IMR-90 (cell line): ENCODE measurements at regions not wholly inside any gene's neighbourhood (a gene's known extent, or its start where the extent isn't known, plus 50 kb on each side); places are given as distances from the start of the nearest gene placed in this dataset.
"Not testable (repeated sequence)": the region's sequence is repeated elsewhere in the genome, so short reads cannot be mapped to it uniquely, and the experiment has no call there.

Experiments used
- ATAC-seq: fragments of 200-7000 bp; cut with Tn5 transposase; 2 replicates; pipeline ENCODE4 v1.9.1; 2020; ENCODE audit warnings: low read depth, mild to moderate bottlenecking, moderate library complexity
- BruUV-seq: library from RNA; stranded (reverse); fragments of 400-500 nt; replicated peaks from 2 replicates; lab custom pipeline; 2021; lab: Mats Ljungman, UMichigan
- CTCF ChIA-PET: fragments of 300-600 bp; formaldehyde crosslinking; extraction: SDS; loops from one replicate; lab custom pipeline; 2021; ENCODE audit warnings: antibody characterized with exemption; lab: Yijun Ruan, JAX
- POLR2A ChIA-PET: fragments of 300-600 bp; sonication (Branson Sonifier 250); formaldehyde crosslinking; loops from one replicate; lab custom pipeline; 2022; ENCODE audit warnings: antibody characterized with exemption; ENCODE audit not compliant: unreplicated experiment; lab: Charles Lee
- DNase-seq: peaks from one replicate; pipeline ENCODE4 v3.0.0; 2013
- H2AFZ ChIP-seq: replicated peaks from 2 replicates; pipeline ENCODE3; 2013; ENCODE audit warnings: low read length, mild to moderate bottlenecking; ENCODE audit not compliant: poor library complexity
- H2AK5ac ChIP-seq: 2 replicates; pipeline ENCODE4 v1.6.1; 2013; ENCODE audit warnings: low read depth, low read length, inconsistent platforms
- H2AK9ac ChIP-seq: replicated peaks from 2 replicates; pipeline ENCODE3; 2013; ENCODE audit warnings: mild to moderate bottlenecking, low read depth, low read length, moderate library complexity; ENCODE audit not compliant: poor library complexity
- H2BK120ac ChIP-seq: 2 replicates; pipeline ENCODE4 v1.6.1; 2013; ENCODE audit warnings: low read depth, low read length, inconsistent platforms
- H2BK15ac ChIP-seq: 3 replicates; pipeline ENCODE4 v1.6.1; 2013; ENCODE audit warnings: low read depth, low read length, inconsistent platforms
- H2BK20ac ChIP-seq: 2 replicates; pipeline ENCODE4 v1.6.1; 2013; ENCODE audit warnings: low read depth, mild to moderate bottlenecking, inconsistent platforms, low read length, moderate library complexity
- H2BK5ac ChIP-seq: 2 replicates; pipeline ENCODE4 v1.6.1; 2013; ENCODE audit warnings: mild to moderate bottlenecking, low read depth, low read length, inconsistent platforms; ENCODE audit not compliant: poor library complexity, severe bottlenecking
- H3K14ac ChIP-seq: replicated peaks from 2 replicates; pipeline ENCODE4 v1.6.1; 2013; ENCODE audit warnings: low read depth, low read length, inconsistent platforms
- H3K18ac ChIP-seq: 2 replicates; pipeline ENCODE4 v1.6.1; 2013; ENCODE audit warnings: low read depth, low read length, control low read depth
- H3K23ac ChIP-seq: 2 replicates; pipeline ENCODE4 v1.6.1; 2013; ENCODE audit warnings: low read depth, low read length, inconsistent platforms
- H3K27ac ChIP-seq: 2 replicates; pipeline ENCODE4 v1.5.1; 2013; ENCODE audit warnings: mild to moderate bottlenecking, control low read depth, low read length; ENCODE audit not compliant: insufficient read depth
- H3K27me3 ChIP-seq: 2 replicates; pipeline ENCODE4 v1.6.1; 2013; ENCODE audit warnings: low read length; ENCODE audit not compliant: control insufficient read depth, insufficient read depth
- H3K36me3 ChIP-seq: 2 replicates; pipeline ENCODE4 v1.6.1; 2013; ENCODE audit warnings: low read length, mixed read lengths; ENCODE audit not compliant: control insufficient read depth, insufficient read depth
- H3K4ac ChIP-seq: 2 replicates; pipeline ENCODE4 v1.6.1; 2013; ENCODE audit warnings: low read depth, low read length, inconsistent platforms
- H3K4me1 ChIP-seq: 2 replicates; pipeline ENCODE4 v1.6.1; 2013; ENCODE audit warnings: low read length, mixed read lengths; ENCODE audit not compliant: control insufficient read depth, insufficient read depth
- H3K4me2 ChIP-seq: 2 replicates; pipeline ENCODE4 v1.6.1; 2013; ENCODE audit warnings: low read depth, mild to moderate bottlenecking, control low read depth, low read length, moderate library complexity
- H3K4me3 ChIP-seq: 2 replicates; pipeline ENCODE4 v1.5.1; 2013; ENCODE audit warnings: low read depth, mild to moderate bottlenecking, control low read depth, low read length, moderate library complexity; ENCODE audit not compliant: insufficient read depth
- H3K56ac ChIP-seq: 2 replicates; pipeline ENCODE4 v1.6.1; 2013; ENCODE audit warnings: low read length, inconsistent platforms; ENCODE audit not compliant: insufficient read depth; ENCODE audit errors: extremely low read depth
- H3K79me1 ChIP-seq, 2 experiments: 2 replicates each; pipeline ENCODE4 v1.6.1; 2013; ENCODE audit warnings: low read length in 2 of 2, inconsistent platforms in 1 of 2, low read depth in 1 of 2
- H3K9ac ChIP-seq: 2 replicates; pipeline ENCODE4 v1.6.1; 2013; ENCODE audit warnings: low read depth, low read length, control low read depth
- H3K9me1 ChIP-seq: 2 replicates; pipeline ENCODE4 v1.6.1; 2013; ENCODE audit warnings: low read length, inconsistent platforms; ENCODE audit not compliant: insufficient read depth
- H3K9me3 ChIP-seq: 2 replicates; pipeline ENCODE4 v1.6.1; 2013; ENCODE audit warnings: low read length; ENCODE audit not compliant: control insufficient read depth, insufficient read depth
- H4K20me1 ChIP-seq: 2 replicates; pipeline ENCODE4 v1.6.1; 2013; ENCODE audit warnings: low read length, inconsistent platforms; ENCODE audit not compliant: insufficient read depth
- H4K5ac ChIP-seq: 2 replicates; pipeline ENCODE4 v1.6.1; 2013; ENCODE audit warnings: mild to moderate bottlenecking, low read depth, low read length, control low read depth
- H4K8ac ChIP-seq, 2 experiments: 2 replicates each; pipeline ENCODE4 v1.6.1; 2013; ENCODE audit warnings: low read depth in 2 of 2, low read length in 2 of 2, control low read depth in 1 of 2, inconsistent platforms in 1 of 2
- H4K91ac ChIP-seq: 2 replicates; pipeline ENCODE4 v1.6.1; 2013; ENCODE audit warnings: low read depth, low read length, inconsistent platforms; ENCODE audit not compliant: insufficient read depth
- WGBS, 2 experiments: methylation state at CpG; one replicate each; pipeline versions ENCODE4 v1.1.5 to v1.1.7; 2013; ENCODE audit warnings: missing lambda C conversion rate in 2 of 2; ENCODE audit not compliant: insufficient read length in 1 of 2; ENCODE audit errors: extremely low coverage in 2 of 2; 5-methylcytosine and 5-hydroxymethylcytosine counted together
- dilution Hi-C: fragments of 300-500 bp; cut with HindIII; formaldehyde crosslinking; loops from one replicate; pipeline ENCODE4 v1.14.3; 2018; ENCODE audit warnings: low sequenced_read_pairs; ENCODE audit not compliant: unreplicated experiment
- in situ Hi-C: fragments of 300-500 bp; cut with MboI; formaldehyde crosslinking; loops from 3 replicates; pipeline ENCODE4 v1.14.3; 2019; ENCODE audit warnings: low sequenced_read_pairs, inconsistent platforms, mixed read lengths
- intact Hi-C: fragments of 100-400 bp; cut with micrococcal nuclease; formaldehyde crosslinking; loops from 2 replicates; pipeline ENCODE4 v1.10.0; 2022

- POLR2A ChIA-PET, CTCF ChIA-PET: not testable (repeated sequence)
These were observed 330.7 kb upstream of the PLGLB2 start for GRCh38 chr2:87417147-87417546.

DNA sequence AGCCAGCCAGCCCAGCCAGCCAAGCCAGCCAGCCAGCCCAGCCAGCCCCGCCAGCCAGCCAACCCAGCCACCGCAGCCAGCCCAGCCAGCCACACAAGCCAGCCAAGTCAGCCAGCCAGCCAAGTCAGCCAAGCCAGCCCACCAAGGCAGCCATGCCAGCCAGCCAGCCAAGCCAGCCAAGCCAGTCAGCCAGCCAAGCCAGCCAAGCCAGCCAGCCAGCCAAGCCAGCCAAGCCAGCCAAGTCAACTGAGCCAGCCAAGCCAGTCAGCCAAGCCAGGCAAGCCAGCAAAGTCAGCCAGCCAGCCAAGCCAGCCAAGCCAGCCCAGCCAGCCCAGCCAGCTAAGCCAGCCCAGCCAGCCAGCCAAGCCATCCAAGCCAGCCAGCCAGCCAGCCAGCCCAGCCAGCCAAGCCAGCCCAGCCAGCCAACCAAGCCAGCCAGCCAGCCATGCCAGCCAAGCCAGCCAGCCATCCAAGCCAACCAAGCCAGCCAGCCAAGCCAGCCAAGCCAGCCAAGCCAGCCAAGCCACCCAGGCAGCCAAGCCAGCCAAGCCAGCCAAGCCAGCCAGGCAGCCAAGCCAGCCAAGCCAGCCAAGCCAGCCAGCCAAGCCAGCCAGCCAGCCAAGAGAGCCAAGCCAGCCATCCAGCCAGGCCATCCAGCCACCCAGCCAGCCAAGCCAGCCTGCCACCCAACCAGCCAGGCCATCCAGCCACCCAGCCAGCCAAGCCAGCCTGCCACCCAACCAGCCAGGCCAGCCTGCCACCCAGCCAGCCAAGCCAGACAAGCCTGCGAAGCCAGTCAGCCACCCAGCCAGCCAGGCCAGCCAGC lies 329.9 kb upstream of the PLGLB2 start:
- H3K14ac ChIP-seq, H2BK15ac ChIP-seq, H4K5ac ChIP-seq, H3K4me1 ChIP-seq, H4K8ac ChIP-seq, H4K91ac ChIP-seq, H4K20me1 ChIP-seq, H3K36me3 ChIP-seq, H2AFZ ChIP-seq, H3K9me3 ChIP-seq, H3K4me3 ChIP-seq, intact Hi-C loops, ATAC-seq, H2BK20ac ChIP-seq, H2AK5ac ChIP-seq, BruUV-seq, DNase-seq, H2BK120ac ChIP-seq, POLR2A ChIA-PET, H3K23ac ChIP-seq, H3K27ac ChIP-seq, H3K4ac ChIP-seq, H3K18ac ChIP-seq, H3K9me1 ChIP-seq, H3K9ac ChIP-seq, H2AK9ac ChIP-seq, H3K27me3 ChIP-seq, H3K56ac ChIP-seq, H3K4me2 ChIP-seq, H3K79me1 ChIP-seq, H2BK5ac ChIP-seq, in situ Hi-C loops, dilution Hi-C loops: not testable (repeated sequence)
- CTCF ChIA-PET, result interaction anchor here (0.7 kb wide), 1 partner anchor 50 kb away, joined by 3 read pairs; no protein-coding TSS in a partner anchor
- WGBS, 2 experiments, result no CpG with 5 or more reads among the region's 3 CpGs

More at GRCh38 chr2:87417147-87417546, 330.7 kb upstream of the PLGLB2 start:
- H3K9ac ChIP-seq, intact Hi-C loops, H3K4ac ChIP-seq, H3K79me1 ChIP-seq, H4K8ac ChIP-seq, H2BK5ac ChIP-seq, H4K20me1 ChIP-seq, H3K18ac ChIP-seq, H4K91ac ChIP-seq, H3K4me1 ChIP-seq, H2AK5ac ChIP-seq, H2AFZ ChIP-seq, H4K5ac ChIP-seq, H2BK120ac ChIP-seq, H3K14ac ChIP-seq, H3K56ac ChIP-seq, in situ Hi-C loops, H3K27ac ChIP-seq, H3K36me3 ChIP-seq, ATAC-seq, H3K9me1 ChIP-seq, H3K27me3 ChIP-seq, H3K4me2 ChIP-seq, H3K9me3 ChIP-seq, H2BK15ac ChIP-seq, dilution Hi-C loops, H3K4me3 ChIP-seq, BruUV-seq, DNase-seq, H2AK9ac ChIP-seq, H2BK20ac ChIP-seq, H3K23ac ChIP-seq: not testable (repeated sequence)
- no CpG with 5 or more reads among the region's 6 CpGs for WGBS, 2 experiments
